Astrocyte of the spinal cord (primary cell): ENCODE measurements at regions not wholly inside any gene's neighbourhood (a gene's known extent, or its start where the extent isn't known, plus 50 kb on each side); places are given as distances from the start of the nearest gene placed in this dataset.

ENCODE experiments used
- DNase-seq: peaks from one replicate; pipeline ENCODE4 v3.0.0; 2011; ENCODE audit warnings: low read depth, low spot score
- H3K4me3 ChIP-seq: 2 replicates; pipeline ENCODE4 v1.5.1; 2011; ENCODE audit warnings: low read depth, mild to moderate bottlenecking, low read length, moderate library complexity
- CTCF ChIP-seq: IDR thresholded peaks from 2 replicates; pipeline ENCODE4 v1.5.1; 2012; ENCODE audit warnings: low read depth, mild to moderate bottlenecking, low read length, inconsistent platforms
- in situ Hi-C: cut with HindIII; loops from 2 replicates; pipeline ENCODE4 v1.10.0; 2017; ENCODE audit warnings: low sequenced_read_pairs

- no peak for DNase-seq
Observed at GRCh38 chrX:40462795-40463194, 118.0 kb upstream of the ATP6AP2 start.

GRCh38 chrX:40460926-40461325 lies 119.8 kb upstream of the ATP6AP2 start:
- TF ChIP-seq CTCF, result no peak
- no peak overlapping the region for H3K4me3 ChIP-seq
- DNase-seq, result no peak
- in situ Hi-C loops, result no loop called here

More at GRCh38 chrX:40462795-40463194, 118.0 kb upstream of the ATP6AP2 start:
- TF ChIP-seq CTCF, result no peak
- H3K4me3 ChIP-seq, result no peak overlapping the region
- in situ Hi-C loops, result no loop called here

- H3K4me3 ChIP-seq, result no peak overlapping the region
- in situ Hi-C loops, result no loop called here
- no peak for DNase-seq
- TF ChIP-seq CTCF, result no peak
Observed at GRCh38 chrX:40459571-40460158, 121.1 kb upstream of the ATP6AP2 start.

- in situ Hi-C loops, result no loop called here
- TF ChIP-seq CTCF, result no peak
- H3K4me3 ChIP-seq, result no peak overlapping the region
- no peak for DNase-seq
Observed at GRCh38 chrX:40457406-40457805, 123.4 kb upstream of the ATP6AP2 start.

GRCh38 chrX:40452031-40452430 lies 128.7 kb upstream of the ATP6AP2 start:
- H3K4me3 ChIP-seq, result no peak overlapping the region
- no peak for TF ChIP-seq CTCF
- no peak for DNase-seq
- in situ Hi-C loops, result no loop called here

- no peak for DNase-seq
- no peak overlapping the region for H3K4me3 ChIP-seq
- in situ Hi-C loops, result no loop called here
- no peak for TF ChIP-seq CTCF
Observed at GRCh38 chrX:40449956-40450706, 130.6 kb upstream of the ATP6AP2 start.
